ENCODE measurements at regions not wholly inside any gene's neighbourhood (a gene's known extent, or its start where the extent isn't known, plus 50 kb on each side); places are given as distances from the start of the nearest gene placed in this dataset.

DNA sequence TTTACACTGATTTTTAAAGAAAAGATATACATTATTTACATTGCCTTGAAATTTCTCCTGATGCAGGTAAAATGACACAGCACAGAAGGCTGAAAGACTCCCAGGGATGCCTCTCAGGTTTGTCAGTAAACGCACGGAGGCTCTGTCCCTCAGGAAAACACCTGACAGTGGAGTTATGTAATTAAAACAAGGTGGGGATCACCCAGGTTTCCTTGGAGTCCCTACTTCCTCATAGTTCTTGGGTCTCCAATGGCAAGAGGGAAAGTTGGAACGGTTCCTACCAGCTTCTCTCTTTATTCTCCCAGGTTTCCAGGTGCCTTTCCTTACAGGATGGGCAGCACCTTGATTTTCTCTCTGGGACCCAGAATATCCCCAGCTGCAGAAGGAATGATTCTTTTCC lies 654.8 kb downstream of the SLC4A3 start:
- Histone ChIP-seq H3K4me3 (ENCODE audit: low read depth, low read length) (no peak overlapping the region), H3K27me3 (ENCODE audit: control insufficient read depth, insufficient read depth, low read length) (no peaks in the 10 kb centered on the region), H3K36me3 (ENCODE audit: control insufficient read depth, insufficient read depth, low read length) (no peaks in the 10 kb centered on the region)
- TF ChIP-seq, protein P1, sequence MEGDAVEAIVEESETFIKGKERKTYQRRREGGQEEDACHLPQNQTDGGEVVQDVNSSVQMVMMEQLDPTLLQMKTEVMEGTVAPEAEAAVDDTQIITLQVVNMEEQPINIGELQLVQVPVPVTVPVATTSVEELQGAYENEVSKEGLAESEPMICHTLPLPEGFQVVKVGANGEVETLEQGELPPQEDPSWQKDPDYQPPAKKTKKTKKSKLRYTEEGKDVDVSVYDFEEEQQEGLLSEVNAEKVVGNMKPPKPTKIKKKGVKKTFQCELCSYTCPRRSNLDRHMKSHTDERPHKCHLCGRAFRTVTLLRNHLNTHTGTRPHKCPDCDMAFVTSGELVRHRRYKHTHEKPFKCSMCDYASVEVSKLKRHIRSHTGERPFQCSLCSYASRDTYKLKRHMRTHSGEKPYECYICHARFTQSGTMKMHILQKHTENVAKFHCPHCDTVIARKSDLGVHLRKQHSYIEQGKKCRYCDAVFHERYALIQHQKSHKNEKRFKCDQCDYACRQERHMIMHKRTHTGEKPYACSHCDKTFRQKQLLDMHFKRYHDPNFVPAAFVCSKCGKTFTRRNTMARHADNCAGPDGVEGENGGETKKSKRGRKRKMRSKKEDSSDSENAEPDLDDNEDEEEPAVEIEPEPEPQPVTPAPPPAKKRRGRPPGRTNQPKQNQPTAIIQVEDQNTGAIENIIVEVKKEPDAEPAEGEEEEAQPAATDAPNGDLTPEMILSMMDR (IDR thresholded peaks at IDR 0.05; ENCODE audit: insufficient read depth, low read length, poor library complexity, severe bottlenecking), result no peak
- no peak for DNase-seq (ENCODE audit: low read depth)

DNA sequence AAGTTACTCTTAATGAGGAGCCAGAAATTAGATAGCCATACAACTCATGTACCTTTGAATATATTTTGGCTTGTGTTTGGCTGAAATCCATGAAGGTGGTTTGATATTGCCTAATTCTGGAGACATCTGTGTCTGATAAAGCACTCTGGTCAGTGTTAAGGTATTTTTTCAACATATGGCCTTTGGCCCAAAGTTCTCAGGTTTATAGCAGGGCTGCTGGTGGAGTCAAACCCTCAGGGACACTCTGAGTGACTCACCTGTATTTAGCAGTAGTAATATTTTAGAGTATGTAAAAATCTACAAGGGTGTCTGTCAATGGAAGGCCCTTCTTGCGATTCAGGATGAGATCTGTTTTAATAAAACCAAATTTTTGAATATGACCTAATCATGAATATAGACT lies 666.5 kb downstream of the SLC4A3 start:
- no peak for DNase-seq (ENCODE audit: low read depth)
- no peak overlapping the region for H3K4me3 ChIP-seq (ENCODE audit: low read depth, low read length)
- no peaks in the 10 kb centered on the region for H3K36me3 ChIP-seq (ENCODE audit: control insufficient read depth, insufficient read depth, low read length)
- TF ChIP-seq, protein P1 (IDR thresholded peaks at IDR 0.05; ENCODE audit: insufficient read depth, low read length, poor library complexity, severe bottlenecking), result no peak
- H3K27me3 ChIP-seq (ENCODE audit: control insufficient read depth, insufficient read depth, low read length), result no peaks in the 10 kb centered on the region

DNA sequence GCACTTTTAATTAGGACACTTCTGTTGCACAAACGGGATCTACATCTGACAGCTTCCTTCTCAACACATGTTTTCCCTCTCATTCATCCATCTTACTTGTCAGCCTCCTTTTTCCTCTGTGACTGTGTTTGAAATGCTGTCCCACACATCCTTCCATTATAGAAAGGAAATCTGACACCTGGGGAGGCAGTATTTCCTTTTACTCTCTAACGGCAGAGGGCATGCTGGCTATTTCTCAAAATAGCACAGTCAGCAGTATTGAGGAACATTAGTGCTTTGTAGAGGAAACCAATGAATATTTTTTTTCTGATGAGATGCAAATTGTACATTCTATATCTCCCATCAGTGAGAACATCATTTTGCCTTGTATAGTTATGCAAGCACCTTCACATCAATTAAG lies 668.7 kb downstream of the SLC4A3 start:
- no peaks in the 10 kb centered on the region for H3K27me3 ChIP-seq (ENCODE audit: control insufficient read depth, insufficient read depth, low read length)
- TF ChIP-seq, protein P1 (IDR thresholded peaks at IDR 0.05; ENCODE audit: insufficient read depth, low read length, poor library complexity, severe bottlenecking), result no peak
- no peaks in the 10 kb centered on the region for H3K36me3 ChIP-seq (ENCODE audit: control insufficient read depth, insufficient read depth, low read length)
- DNase-seq (ENCODE audit: low read depth), result no peak
- H3K4me3 ChIP-seq (ENCODE audit: low read depth, low read length), result no peak overlapping the region

DNA sequence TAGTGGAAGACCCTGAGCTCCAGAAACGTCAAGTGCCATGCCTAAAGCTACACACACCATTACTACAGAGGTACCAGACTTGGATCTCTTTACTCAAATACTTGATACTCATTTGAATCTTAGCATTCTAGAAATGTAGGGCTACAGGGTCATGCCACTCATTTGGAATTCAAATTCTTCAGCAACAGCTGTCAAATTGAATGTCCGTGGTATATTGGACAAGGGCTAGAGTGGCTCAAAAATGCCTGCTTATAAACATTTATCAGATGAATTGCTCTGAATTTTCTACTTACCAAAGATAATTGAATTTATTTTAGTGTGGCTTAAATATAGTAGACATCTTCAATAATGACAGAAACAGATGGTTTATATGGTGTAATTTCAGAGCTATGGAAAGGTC lies 669.7 kb downstream of the SLC4A3 start:
- no peak for DNase-seq (ENCODE audit: low read depth)
- TF ChIP-seq, protein P1 (IDR thresholded peaks at IDR 0.05; ENCODE audit: insufficient read depth, low read length, poor library complexity, severe bottlenecking), result no peak
- no peaks in the 10 kb centered on the region for H3K36me3 ChIP-seq (ENCODE audit: control insufficient read depth, insufficient read depth, low read length)

DNA sequence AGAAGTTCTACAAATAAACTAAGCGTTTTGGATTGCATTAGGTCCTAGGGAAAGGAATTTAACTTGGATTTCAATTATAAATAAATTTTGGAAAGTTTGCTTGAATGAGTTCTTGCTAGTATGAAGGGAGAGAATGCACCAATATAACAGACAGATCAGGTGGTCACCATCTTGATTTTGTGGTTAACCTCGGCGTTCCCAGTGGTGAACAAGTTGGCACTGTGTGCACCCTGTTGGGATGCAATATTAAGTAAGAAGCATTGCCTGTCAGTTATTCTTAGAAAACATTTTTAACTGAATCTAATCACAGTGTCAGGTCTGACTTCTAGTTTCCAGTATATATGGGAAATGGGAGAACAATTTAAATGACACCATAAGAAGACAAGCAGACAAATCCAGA lies 673.4 kb downstream of the SLC4A3 start:
- DNase-seq (ENCODE audit: low read depth), result no peak
- Histone ChIP-seq H3K4me3 (ENCODE audit: low read depth, low read length) (no peak overlapping the region), H3K27me3 (ENCODE audit: control insufficient read depth, insufficient read depth, low read length) (no peaks in the 10 kb centered on the region), H3K36me3 (ENCODE audit: control insufficient read depth, insufficient read depth, low read length) (no peaks in the 10 kb centered on the region)
- TF ChIP-seq, protein P1 (IDR thresholded peaks at IDR 0.05; ENCODE audit: insufficient read depth, low read length, poor library complexity, severe bottlenecking), result no peak

More for the DNA sequence above, 669.7 kb downstream of the SLC4A3 start:
- no peaks in the 10 kb centered on the region for H3K27me3 ChIP-seq (ENCODE audit: control insufficient read depth, insufficient read depth, low read length)
- no peak overlapping the region for H3K4me3 ChIP-seq (ENCODE audit: low read depth, low read length)

DNA sequence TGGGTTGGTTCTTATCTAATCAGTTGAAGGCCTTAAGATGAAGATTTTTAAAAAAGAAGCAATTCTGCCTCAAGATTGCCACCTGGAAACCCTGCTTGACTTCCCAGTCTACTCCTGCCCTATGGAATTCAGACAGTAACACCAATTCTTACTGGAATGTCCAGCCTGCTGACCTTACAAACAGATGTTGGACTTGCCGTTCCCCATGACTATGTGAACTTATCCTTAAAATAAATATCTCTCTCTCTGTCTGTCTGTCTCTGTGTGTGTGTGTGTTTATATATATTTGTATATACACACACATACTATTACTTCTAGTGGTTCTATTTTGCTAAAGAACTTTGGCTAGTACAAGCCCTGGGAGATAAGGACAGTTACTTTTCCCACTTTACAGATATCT lies 675.3 kb downstream of the SLC4A3 start:
- TF ChIP-seq, protein P1 (IDR thresholded peaks at IDR 0.05; ENCODE audit: insufficient read depth, low read length, poor library complexity, severe bottlenecking), result no peak
- DNase-seq (ENCODE audit: low read depth), result no peak
- H3K36me3 ChIP-seq (ENCODE audit: control insufficient read depth, insufficient read depth, low read length), result no peaks in the 10 kb centered on the region
- no peaks in the 10 kb centered on the region for H3K27me3 ChIP-seq (ENCODE audit: control insufficient read depth, insufficient read depth, low read length)
- H3K4me3 ChIP-seq (ENCODE audit: low read depth, low read length), result no peak overlapping the region

All from kidney epithelial cell (primary cell).